GM19324 (cell line): ENCODE measurements at regions not wholly inside any gene's neighbourhood (a gene's known extent, or its start where the extent isn't known, plus 50 kb on each side); places are given as distances from the start of the nearest gene placed in this dataset.

Experiments
- ATAC-seq: cut with Tn5 transposase; IDR thresholded peaks from one replicate; pipeline ENCODE4 v1.9.1; 2021; ENCODE audit warnings: mild to moderate bottlenecking, moderate library complexity; ENCODE audit not compliant: unreplicated experiment, low FRiP score

DNA sequence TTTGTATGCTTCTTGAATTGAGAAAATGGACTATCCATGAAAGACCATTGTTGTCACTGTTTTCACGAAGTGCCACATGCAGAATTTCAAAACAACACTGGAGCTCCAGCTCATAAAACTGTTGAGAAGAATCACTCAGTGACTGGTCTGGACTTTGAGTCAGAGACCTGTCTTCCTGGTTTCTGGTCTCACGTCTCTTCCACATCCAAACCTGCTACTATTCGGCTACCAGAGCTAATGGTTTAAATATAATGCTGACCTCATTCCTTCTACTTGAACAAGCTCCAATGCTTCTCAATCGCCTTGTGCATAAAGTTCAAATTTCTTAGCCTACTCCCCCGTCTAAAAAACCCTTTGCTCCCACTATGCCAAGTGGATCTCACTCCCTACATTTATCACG is 227.9 kb upstream of the NR2F2 start:
- ATAC-seq: no peak

DNA sequence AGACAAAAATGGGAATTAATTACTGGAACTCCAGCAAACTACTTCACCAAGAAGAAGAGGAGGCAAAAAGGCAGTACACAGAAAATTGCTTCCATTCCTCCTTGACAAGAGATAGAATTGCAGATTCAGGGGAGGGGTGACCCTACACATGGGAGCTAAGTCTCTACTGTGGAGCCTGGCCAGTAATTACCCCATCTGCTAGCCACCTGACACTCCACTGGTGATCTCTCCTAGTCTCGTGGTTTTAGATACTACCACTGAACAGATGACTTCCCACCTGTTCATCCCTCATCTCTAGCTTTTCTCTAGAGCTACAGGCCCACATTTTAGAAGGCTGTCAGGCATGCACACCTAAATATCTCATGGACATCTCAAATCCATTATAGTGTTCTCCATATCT is 224.3 kb upstream of the NR2F2 start:
- ATAC-seq: no peak

GRCh38 chr15:96106628-96107027 is 223.9 kb upstream of the NR2F2 start:
- ATAC-seq: no peak

DNA sequence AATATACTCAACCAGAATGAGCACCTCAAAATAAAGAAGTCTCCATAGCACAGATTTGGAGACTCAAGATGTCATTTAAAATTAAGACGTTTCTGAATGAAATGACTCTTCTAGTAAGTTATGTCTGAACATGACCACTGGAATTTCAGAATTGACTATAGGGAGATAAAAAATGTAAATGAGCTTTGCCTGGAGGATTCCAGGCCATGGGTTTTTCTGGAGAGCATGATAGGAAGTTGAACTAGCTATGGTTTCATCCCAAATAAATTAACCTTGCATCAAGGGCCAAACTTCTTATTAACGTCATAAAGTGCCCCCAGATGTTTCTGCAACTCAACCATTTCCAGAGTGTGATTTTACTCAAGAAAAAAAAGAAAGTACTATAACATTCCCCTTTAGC is 222.6 kb upstream of the NR2F2 start:
- ATAC-seq: no peak

- no peak for ATAC-seq
These were observed 222.1 kb upstream of the NR2F2 start for GRCh38 chr15:96108405-96108804.

DNA sequence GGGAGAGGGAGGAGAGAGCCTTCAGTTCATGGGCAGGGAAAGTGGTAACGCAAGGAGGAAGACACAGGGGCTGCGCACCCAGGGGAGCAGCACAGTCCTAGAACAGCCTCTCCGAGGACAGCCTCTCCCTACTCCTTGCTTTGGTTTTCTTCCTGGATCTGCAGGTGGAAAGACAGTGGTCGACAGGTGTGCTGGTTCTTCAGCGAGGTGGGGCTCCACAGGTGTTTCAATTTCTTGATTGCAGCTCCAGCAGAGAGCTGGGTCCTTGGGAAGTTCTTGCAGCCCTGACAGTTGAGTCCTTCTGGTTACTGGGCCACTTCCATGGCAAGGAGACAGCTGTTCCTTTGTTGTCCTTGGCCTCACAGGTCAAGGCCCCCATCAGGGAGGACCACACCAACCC is 220.7 kb upstream of the NR2F2 start:
- no peak for ATAC-seq

- ATAC-seq: no peak
These were observed 218.5 kb upstream of the NR2F2 start for GRCh38 chr15:96112018-96112417.

GRCh38 chr15:96115642-96116041 is 214.9 kb upstream of the NR2F2 start:
- no peak for ATAC-seq

DNA sequence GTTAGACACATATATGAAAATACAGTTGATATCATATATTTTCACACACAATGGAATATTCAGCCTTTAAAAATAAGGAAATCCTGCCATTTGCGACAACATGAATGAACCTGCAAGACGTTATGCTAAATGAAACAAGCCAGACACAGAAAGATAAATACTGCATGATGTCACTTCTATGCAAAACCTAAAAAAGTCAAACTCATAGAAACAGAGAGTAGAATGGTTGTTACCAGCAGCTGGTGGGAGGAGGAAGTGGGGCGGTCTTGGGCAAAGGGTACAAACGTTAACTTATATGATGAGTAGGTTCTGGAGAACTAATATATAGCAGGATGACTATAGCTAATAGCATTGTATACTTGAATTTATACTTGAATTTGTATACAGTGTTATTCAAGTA is 213.2 kb upstream of the NR2F2 start:
- ATAC-seq: no peak

GRCh38 chr15:96119734-96120133 is 210.8 kb upstream of the NR2F2 start:
- no peak for ATAC-seq

GRCh38 chr15:96121086-96121920 is 209.2 kb upstream of the NR2F2 start:
- ATAC-seq: no peak

- no peak for ATAC-seq
These were observed 208.1 kb upstream of the NR2F2 start for GRCh38 chr15:96122077-96123027.

GRCh38 chr15:96123028-96123400 is 207.5 kb upstream of the NR2F2 start:
- no peak for ATAC-seq

DNA sequence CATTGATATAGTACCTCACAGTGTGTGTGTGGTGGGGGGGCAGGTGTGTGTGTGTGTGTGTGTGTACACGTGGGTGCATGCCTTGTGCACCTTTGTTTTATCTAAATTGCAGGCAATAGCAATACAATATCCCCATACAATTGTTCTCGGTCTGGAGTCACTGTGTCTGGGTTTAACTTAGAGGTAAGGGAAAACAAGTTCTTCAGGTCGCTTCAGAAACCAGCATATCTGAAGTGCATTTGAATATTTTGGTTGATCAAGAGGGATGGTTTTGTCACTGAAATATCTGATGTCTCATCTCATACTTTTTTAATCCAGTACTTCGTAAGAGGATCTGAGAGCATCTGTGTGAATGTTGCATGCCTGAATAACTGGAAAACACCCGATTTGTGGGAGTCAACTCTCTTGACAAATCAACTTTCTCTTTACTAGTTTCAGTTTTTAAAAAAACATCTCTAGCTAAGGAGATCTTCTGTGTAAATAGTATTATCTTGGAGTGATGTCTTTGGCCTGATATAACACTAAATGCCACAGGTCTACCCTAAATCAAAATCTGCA is 206.8 kb upstream of the NR2F2 start:
- no peak for ATAC-seq

DNA sequence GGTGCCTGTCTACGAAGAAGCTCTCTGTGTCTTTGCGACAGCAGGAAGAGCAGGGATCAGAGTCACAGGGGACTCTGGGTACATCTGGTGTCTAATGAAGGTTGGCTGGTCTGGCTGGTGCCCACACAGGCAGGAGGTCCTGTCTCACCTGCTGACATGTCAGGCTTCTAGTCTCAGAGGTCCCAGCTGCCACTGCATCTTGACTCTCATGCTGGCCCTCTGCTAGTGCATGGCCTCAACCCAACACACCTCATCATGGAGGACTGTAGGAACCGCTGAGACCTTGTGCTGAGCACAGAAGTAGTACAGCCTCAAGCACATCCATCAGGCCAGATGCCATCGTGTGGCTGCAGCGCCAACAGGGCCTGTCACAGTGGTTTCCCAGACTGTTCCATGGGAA is 206.1 kb upstream of the NR2F2 start:
- ATAC-seq: no peak

- no peak for ATAC-seq
These were observed 204.6 kb upstream of the NR2F2 start for GRCh38 chr15:96125721-96126415.

GRCh38 chr15:96126859-96127258 is 203.6 kb upstream of the NR2F2 start:
- no peak for ATAC-seq

DNA sequence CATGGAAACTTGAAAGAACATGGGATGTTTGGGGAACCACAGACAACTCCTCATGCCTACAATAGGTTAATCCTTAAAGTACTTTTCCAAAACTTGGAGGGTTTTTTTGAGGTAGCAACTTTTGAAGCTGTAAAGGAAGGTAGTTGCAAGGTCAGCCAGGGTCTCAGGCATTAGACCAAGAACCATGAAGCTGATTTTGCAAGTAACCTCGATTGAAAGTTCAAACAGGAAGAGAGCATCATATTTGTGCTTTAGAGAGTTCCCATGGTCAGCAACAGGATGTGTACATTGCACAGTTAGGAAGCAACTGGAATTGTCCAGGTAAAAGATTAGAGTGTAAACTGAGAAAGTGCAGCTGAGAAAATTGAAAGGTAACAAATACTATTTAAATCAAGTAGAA is 199.8 kb upstream of the NR2F2 start:
- no peak for ATAC-seq

DNA sequence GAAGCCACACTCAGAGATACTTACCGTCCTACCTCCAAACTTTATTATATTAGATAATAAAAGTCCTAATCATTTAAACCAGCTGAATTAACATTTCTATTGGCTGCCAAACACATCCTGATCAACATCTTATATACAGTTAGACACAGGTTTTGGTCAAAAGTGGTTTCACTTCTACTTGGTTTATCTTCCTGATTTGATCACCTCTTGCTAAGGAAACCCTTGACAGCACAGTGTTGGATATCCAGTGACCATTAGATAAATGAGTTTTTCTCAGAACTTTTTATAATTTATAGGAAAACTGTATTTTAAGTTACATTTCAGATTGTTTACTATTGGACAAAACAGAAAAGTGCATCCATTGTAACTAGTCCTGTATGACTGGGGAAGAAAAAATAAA is 198.4 kb upstream of the NR2F2 start:
- ATAC-seq: no peak

- ATAC-seq: no peak
These were observed 195.1 kb upstream of the NR2F2 start for GRCh38 chr15:96135166-96136093.
